ENCODE measurements at regions not wholly inside any gene's neighbourhood (a gene's known extent, or its start where the extent isn't known, plus 50 kb on each side); places are given as distances from the start of the nearest gene placed in this dataset.

DNA sequence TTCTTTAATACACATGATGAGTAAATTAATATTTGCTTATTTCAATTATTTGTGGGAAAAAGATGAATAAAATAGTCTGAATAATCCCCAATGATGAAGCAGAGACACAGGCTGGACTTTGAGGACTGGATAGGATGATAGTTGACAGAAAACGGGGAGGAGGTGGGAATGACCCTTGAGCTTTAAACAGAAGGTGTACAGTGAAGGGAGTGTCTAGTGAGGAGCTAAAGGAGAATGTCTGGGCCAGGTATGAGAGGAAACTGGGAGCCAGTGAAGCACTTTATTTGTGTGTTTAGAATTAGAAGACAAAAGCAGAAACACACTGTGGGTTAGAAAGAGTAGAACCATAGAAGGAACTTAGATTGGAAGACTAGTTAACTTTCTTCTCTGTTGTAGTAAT, 230.4 kb upstream of the CA10 start:
- DNase-seq (ENCODE audit: low spot score): no peak

DNA sequence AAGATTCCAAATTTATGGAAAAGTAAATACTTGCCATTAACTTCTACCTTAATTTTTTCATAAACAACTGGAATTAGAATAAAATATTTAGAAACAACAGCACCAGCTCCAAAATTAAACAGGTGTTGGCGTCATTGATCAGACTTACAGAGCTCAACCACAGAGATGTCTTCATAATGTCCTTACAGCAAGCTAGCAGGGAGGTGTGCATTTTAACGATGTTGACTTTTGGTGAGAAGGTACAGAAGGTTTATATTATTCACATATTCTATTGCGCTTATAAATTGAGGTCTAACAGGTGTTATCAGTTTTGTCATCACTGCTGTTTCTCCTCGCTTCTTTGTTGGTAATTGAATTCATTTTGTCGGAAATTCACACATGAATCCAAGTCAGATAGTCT, 226.2 kb upstream of the CA10 start:
- no peak for DNase-seq (ENCODE audit: low spot score)

DNA sequence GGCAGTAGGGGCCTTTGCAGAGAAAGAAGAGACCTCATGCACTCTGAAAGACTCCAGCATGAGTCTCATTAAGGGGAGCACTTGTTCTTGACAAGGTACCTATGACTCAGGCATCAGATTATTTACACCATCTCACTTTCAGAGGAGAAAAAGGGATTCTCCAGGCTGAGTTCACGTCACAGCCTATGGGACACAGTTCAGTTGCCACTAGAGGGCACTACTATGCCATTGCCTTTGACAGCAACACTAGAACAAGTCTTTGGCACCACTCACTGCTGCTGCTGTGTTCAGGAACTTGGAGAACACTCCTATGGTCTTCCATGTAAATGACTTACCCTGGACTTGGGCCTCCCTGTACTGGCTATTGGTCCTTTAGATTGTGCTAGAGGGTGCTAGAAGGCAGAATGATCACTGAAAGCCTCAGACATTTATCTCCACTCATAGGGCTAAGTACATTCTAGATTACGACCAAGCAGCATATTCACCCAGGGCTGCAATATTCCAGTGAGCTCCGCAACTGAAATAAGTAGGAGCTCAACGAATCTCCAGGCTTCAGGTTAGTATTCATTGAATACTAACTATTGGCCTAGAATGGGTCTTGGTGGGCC, 225.1 kb upstream of the CA10 start:
- DNase-seq (ENCODE audit: low spot score): no peak

DNA sequence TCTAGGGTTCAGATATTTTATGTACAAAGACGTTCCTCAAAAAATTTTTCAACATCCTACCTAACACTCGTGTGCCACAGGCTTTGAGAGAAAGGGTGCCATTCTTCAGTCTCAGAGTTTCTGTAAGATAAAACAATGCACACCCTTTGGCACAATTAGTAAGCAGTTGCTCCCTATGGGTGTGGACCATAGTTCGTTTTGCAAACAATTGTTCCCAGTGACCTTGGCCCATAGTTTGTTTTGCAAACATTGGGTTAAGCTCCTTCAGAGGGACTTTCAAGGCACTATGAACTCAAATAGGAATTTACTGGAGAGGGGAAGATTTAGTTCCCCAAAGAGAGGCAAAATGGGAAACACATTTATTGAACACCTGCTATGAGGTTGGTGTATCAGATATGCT, 220.3 kb upstream of the CA10 start:
- no peak for DNase-seq (ENCODE audit: low spot score)

DNA sequence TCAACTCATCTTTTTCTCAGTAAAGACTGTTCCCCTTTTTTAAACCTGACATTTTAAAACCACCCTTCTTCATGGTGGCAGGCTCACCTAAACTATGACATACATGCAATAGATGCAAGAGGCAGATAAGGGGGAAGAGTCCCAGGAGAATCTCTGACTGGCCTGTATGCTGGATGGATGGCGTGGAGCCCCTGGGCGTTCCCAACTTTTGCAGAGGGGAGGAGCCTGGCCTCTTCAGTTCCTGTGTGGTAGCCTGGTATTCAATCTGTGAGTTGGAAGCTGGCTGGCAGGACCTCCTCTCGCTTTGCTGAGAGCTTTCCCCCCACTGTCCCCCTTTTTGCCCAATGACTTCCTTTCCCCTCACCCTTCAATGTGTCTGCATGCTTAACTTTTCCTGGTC, 217.6 kb upstream of the CA10 start:
- no peak for DNase-seq (ENCODE audit: low spot score)

DNA sequence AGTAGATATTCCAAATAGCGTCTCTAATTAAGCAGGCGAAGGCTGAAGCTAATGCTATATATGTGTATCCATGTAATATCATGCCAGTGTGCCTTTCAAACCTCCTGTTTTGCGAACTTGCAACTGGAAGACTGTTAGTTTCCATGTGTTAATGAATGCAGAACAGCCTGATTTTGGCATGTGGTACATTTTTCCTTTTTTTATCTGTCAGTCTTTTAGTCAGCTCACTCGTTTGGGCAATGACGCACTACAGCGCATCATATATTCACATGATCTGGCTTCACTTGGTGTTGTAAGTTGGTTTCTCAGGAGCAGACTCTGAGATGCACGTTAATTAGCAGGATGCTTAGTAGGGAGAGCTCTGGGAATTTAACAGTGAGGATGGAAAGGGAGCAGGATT, 210.4 kb upstream of the CA10 start:
- DNase-seq (ENCODE audit: low spot score): no peak

DNA sequence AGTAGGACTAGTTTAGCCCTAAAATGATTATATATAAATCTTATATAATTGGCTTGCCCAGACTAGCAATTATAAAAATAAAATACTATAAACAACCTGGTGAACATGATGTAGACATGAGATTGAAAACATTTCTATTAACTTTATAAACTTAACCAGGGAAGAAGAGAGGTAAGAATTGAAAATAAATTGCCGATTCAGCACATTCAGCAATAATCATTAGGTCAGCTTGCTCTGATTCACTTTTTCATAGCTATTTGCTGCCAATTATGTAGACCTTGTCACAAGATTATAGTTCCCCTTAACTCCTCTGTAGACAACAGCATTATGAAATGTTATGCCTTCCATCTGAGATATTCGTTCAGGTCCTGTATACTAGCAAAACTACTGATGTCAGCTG, 199.3 kb upstream of the CA10 start:
- no peak for DNase-seq (ENCODE audit: low spot score)

DNA sequence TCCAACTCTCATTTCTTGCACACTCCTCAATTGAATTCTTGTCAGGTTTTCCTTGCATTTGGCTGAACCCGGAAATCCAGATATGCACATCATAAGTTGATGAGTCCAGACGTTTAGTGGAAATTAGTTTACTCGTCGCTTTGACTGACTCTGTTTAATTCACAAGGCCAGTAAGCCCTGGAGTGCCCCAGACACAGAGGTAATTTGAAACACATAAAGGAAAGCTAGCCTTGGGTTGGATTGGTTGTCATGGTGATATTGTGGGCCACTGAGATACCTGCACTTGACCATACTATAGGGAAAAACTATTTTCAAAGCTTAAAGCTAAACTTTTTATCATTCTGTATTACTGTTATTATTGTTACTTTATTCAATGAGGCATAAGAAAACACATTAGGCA, 178.3 kb upstream of the CA10 start:
- no peak for DNase-seq (ENCODE audit: low spot score)

DNA sequence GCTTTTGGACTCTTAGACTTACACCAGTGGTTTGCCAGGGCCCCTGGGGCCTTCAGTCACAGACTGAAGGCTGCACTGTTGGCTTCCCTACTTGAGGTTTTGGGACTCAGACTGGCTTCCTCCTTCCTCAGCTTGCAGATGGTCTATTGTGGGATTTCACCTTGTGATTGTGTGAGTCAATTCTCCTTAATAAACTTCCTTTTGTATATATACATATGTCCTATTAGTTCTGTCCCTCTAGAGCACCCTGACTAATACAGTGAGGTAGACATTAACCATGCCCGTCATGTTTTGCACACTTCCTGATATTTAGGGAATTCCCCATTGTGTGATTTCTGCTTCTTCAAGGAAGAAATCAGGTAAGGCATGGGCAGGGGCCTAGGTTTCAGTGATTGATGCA, 147.8 kb upstream of the CA10 start:
- no peak for DNase-seq (ENCODE audit: low spot score)

DNA sequence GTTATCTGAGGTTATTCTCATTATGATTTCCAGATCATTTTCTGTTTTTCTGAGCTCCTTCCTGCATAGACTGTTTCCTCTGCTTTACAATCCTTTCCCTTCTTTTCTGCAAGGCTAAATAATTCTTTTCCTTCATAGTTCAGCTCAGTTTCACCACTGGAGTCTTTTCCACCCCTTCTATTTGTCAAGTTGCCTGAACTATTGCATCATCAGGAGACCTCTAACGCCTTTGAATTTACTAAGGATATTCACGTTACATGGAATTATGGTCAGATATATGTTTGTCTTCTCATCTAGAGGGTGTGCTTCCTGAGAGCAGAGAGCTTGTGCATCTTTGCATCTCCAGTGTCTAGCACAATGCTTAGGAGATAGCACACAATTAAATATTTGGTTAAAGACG, 140.4 kb upstream of the CA10 start:
- DNase-seq (ENCODE audit: low spot score): no peak

DNA sequence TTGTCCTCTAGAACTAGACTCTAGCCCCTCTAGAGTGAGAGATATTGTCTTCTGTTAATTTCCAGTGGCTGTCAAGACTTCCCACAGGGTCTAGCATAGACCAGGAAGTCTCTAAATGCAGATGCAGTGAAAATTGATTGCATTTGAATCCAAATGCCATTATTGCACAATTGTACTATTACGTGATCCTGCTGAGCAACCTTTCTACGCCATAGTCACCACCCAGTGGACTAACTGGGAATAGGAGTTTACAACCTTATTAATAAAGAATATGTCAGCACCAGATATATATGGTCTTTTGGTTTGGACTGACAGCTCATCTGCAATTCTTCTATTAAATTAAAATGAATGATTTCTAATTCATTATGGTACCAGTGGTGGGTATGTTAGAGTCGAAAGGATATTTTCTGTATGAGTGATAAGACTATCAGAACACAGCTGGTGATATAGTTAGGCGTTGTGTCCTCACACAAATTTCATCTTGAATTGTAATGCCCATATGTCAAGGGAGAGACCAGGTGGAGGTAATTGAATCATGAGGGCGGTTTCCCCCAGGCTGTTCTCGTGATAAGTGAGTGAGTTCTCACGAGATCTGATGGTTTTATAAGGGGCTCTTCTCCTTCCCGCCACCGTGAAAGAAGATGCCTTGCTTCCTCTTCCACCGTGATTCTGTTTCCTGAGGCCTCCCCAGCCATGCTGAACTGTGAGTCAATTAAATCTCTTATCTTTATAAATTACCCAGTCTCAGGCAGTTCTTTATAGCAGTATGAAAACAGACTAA, 138.9 kb upstream of the CA10 start:
- no peak for DNase-seq (ENCODE audit: low spot score)

DNA sequence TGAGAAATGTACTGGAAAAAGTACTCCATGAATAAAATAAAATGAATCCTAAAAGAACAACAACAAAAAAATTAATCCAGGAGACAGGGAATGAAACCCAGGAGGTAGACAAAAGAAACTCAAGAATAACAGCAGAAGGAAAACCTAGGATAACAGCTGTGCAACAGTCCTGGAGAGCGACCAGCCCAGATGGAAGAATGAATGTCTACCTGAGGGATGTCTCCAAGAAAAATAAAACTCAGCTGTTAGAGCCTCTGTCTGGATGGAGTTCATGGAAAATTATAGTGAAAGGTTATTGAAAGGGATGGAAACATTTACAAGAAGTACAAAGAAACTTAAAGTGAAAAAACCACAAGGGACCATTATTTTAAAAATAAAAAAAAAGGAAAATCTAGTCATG, 135.8 kb upstream of the CA10 start:
- no peak for DNase-seq (ENCODE audit: low spot score)

DNA sequence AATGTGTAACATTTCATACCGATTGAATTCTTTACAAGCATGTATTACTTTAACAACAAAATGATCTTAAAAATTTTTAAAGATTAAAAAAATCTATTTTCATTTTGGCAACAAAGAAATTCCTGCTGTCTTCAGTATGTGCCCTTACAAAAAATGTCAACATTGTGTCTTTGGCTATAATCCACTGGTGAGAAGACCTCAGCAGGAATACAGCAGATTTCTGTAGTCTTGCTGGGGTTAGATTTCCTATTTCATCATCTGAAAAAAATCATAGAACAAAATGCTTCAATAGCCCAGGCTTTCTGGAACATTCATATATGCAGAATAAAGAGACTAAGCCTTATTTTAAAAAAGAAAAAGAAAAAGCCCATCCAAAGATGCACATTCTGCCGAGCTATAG, 129.1 kb upstream of the CA10 start:
- no peak for DNase-seq (ENCODE audit: low spot score)

DNA sequence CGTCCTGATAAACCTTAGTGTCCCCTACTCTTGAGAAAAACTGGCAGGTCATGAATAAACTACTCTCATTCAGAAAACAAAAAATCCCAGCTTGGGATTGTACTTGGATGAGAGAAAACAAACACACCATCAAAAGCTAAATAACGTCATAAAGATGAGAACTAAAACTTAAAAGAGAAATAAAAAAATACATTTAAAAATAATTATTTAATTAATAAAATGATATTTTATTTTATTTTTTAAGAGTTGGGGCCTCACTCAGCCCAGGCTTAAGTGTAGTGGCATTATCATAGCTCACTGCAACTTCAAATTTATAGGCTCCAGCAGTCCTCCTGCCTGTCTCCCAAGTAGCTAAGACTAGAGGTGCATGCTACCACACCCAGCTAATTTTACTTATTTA, 125.4 kb upstream of the CA10 start:
- DNase-seq (ENCODE audit: low spot score): no peak

DNA sequence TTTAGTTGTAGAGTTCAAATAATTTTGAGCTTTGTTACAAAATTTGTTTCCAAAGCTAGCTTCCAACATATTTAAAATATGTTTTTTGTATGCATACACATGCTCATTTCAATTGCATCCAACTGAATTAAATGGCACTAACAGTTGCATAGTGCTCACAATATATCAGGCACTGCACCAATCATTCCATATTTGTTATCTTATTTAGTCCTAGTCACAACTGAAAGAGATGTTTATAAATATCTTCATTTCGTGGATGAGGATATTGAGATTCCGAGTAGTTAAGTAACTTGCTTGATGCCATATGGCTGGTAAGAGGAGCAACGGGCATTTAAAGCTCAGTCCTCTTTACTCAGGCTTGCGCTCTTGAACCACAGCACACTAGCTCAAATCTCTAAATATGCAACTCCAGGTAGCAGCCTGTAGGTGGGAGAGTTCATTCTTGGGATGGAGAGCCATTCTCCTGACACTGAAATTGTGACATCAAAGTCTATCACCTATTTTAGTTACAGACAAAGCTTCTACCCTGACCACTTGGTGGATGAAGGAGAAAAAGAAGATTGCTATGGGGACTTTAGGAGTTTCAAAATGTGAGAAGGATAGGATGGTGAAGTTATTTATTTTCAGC, 118.0 kb upstream of the CA10 start:
- no peak for DNase-seq (ENCODE audit: low spot score)

DNA sequence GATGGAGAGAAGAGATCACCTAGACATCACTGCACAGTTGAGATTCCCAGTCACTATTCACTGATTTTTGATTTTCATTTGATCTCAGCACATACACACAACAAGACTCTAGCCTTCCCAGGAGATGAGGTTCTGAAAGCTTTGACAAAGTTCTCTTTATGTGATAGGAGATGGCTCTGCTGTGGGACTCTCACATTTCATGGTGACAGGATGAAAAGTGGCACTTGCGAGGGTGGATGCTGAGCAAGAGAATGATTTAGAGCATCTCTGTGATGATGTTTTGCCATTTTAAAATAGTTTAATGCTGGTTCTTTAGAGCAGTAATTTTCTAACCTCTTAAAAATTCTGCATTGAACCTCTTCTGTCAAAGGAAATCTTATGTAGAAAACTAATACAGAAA, 113.3 kb upstream of the CA10 start:
- DNase-seq (ENCODE audit: low spot score): no peak

DNA sequence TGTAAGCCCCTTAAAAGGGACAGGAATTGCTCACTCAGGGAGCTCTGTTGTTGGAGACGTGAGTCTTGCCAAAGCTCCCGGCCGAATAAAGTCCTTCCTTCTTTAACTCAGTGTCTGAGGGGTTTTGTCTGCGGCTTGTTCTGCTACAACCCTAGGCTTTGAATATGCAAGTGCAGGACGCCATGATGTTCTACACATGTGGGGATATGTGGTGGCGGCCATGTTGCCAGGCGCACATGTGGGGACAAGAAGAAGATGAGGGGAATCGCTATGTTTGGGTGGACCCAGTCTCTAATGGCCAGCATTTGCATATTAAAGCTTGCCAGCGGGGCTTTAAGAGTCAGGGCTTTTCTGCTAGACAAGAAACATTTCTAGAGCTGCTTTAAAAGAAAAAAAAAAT, 96.8 kb upstream of the CA10 start:
- no peak for DNase-seq (ENCODE audit: low spot score)

DNA sequence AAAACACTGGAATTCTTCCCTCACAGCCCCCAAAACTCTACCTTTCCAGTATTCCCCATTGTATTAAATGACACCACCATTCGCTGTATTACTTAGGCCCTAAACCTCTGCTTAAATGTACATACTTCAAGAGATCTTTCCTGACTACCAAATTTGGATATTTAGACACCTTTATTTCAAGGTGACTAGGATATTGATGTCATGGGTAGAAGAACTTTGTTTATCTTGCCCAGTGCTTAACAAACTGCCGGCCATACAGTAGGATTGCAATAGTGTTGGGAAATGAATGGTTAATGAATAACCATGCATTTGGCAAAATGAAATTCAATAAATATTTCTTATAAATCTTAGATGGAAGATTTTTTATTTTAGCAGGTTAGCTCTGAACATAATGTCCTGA, 86.2 kb upstream of the CA10 start:
- DNase-seq (ENCODE audit: low spot score): no peak

DNA sequence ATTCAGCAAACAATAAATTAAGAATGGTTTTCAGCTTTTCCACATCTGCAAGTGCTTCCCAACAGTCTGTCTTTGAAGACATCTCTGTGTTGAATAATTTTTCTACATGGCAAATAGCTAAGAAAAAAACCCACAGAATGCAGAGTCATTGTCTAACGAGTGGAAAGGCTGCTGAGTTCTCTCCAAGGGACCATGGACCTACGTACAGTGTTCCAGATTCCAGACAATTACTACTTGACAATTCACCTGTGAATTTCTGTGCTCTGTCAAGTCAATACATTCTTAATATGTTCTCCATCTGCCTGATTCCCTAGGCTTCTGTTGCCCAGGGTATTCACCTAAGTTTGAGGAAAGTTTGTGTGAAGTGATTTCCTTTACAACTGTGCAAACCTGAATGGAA, 83.8 kb upstream of the CA10 start:
- no peak for DNase-seq (ENCODE audit: low spot score)

DNA sequence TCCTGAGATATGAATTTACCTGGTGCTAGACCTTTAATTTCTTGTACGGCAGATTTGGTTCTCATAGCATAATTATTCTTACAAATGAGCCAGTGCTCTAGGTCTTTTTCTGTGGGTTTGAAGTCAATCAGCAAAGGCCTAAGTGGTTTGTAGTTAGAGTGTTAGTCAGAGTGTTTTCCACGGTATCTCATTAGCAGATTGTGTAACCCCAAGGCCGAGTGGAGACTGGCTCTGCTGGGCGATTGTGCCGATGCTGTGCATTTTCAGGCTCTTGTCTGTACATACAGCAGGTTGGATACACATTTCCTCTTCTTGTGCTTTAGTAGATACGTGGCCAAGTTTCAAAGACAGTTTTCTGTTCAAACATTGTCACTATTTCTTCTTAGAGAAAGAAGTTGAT, 78.6 kb upstream of the CA10 start:
- DNase-seq (ENCODE audit: low spot score): no peak

DNA sequence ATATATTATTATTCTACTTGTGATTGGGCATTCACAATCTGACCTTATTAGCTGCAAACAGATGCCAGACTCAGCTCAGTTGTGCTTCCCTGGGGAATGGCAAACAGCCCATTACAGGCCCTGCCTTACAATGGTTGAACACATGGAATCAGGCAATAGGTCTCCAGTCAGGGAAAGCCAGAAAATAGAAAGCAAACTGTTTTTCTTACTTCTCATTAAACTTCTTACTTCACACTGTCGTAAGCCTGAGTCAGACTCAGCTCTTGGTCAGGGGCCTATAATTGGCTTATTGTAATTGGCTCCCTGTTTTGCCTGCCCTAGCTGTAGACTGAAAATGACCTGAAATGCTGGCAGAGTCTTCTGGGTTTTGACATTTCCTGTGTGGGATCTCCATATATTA, 77.0 kb upstream of the CA10 start:
- DNase-seq (ENCODE audit: low spot score): no peak

DNA sequence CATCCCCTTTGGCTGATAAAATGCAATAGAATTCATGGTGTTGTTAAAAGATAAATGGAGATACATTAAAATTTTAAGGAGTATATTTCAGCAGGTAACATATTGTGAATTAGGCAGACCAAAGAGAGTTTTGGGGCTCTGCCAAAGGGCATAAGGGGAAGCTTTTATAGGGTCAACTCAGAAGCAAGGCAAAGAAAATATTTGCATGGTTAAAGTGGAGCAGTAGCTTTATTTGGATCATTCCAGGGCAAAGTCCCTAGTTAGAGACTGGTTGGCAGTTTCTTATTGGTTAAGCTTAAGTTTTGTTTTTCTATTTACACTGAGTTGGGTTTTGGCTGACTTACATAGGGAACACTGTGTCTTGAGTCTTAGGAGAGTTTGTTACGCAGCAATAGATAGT, 75.1 kb upstream of the CA10 start:
- no peak for DNase-seq (ENCODE audit: low spot score)

DNA sequence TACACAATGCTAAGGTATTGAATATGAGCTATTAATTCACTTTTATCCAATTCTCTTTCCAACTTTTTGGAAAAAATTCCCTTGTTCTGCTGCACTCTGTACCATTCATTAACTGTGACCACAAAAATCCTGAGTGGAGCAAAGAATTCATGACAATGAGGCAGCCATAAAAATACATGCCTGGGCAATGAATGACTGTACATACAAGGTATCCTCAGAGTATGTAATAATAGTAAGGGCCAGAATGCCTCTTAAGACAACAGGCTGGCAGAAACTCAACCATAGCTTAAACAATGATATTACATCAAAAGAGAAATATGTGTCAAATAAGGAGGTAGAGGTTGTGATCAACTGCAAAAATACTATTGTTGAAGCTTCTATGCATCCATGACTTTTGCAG, 74.7 kb upstream of the CA10 start:
- no peak for DNase-seq (ENCODE audit: low spot score)

DNA sequence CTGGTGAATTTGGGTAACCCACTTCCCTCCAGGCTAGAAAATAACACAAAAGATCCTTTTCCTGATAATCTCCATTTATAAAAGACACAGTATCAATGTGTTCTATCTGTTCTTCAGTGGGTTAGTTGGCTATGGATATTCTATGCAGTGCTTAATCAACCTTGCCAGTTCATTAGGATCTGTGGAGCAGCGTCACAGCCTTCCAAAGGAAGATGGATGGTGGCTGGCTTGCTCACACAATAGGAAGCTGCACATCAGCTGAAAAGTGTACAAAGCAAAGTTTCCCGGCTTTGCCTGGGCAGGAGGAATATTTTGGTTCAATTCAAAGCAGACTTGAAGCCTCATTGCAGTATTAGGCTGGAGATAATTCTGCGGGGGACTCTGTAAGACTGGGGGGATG, 70.3 kb upstream of the CA10 start:
- DNase-seq (ENCODE audit: low spot score): no peak
